GM19193 (cell line): ENCODE measurements at regions not wholly inside any gene's neighbourhood (a gene's known extent, or its start where the extent isn't known, plus 50 kb on each side); places are given as distances from the start of the nearest gene placed in this dataset.

Source experiments
- POLR2A ChIP-seq: IDR thresholded peaks from 4 replicates; pipeline ENCODE4 v1.6.1; 2011; ENCODE audit not compliant: insufficient read depth, insufficient read length; ENCODE audit errors: extremely low read depth

GRCh38 chr10:124206616-124207015 is 113.2 kb upstream of the CHST15 start:
- no peak for TF ChIP-seq POLR2A

GRCh38 chr10:124205432-124205831 is 112.0 kb upstream of the CHST15 start:
- no peak for TF ChIP-seq POLR2A

GRCh38 chr10:124204726-124205125 is 111.3 kb upstream of the CHST15 start:
- no peak for TF ChIP-seq POLR2A

- no peak for TF ChIP-seq POLR2A
Observed at GRCh38 chr10:124200011-124200410, 106.6 kb upstream of the CHST15 start.

- TF ChIP-seq POLR2A: no peak
Observed at GRCh38 chr10:124198871-124199270, 105.5 kb upstream of the CHST15 start.

GRCh38 chr10:124198125-124198501 is 104.7 kb upstream of the CHST15 start:
- no peak for TF ChIP-seq POLR2A

GRCh38 chr10:124197371-124198124 is 104.2 kb upstream of the CHST15 start:
- no peak for TF ChIP-seq POLR2A

- TF ChIP-seq POLR2A: no peak
Observed at GRCh38 chr10:124196659-124197058, 103.3 kb upstream of the CHST15 start.

GRCh38 chr10:124194199-124194824 is 100.9 kb upstream of the CHST15 start:
- no peak for TF ChIP-seq POLR2A

- no peak for TF ChIP-seq POLR2A
Observed at GRCh38 chr10:124193309-124193696, 99.9 kb upstream of the CHST15 start.

GRCh38 chr10:124186956-124187355 is 93.6 kb upstream of the CHST15 start:
- TF ChIP-seq POLR2A: no peak

- TF ChIP-seq POLR2A: no peak
Observed at GRCh38 chr10:124185084-124185483, 91.7 kb upstream of the CHST15 start.

GRCh38 chr10:124184208-124184830 is 90.9 kb upstream of the CHST15 start:
- TF ChIP-seq POLR2A: no peak

- no peak for TF ChIP-seq POLR2A
Observed at GRCh38 chr10:124183617-124184016, 90.2 kb upstream of the CHST15 start.

GRCh38 chr10:124182088-124182541 is 88.7 kb upstream of the CHST15 start:
- TF ChIP-seq POLR2A: no peak

- TF ChIP-seq POLR2A: no peak
Observed at GRCh38 chr10:124181656-124182055, 88.3 kb upstream of the CHST15 start.
